ENCODE measurements at regions not wholly inside any gene's neighbourhood (a gene's known extent, or its start where the extent isn't known, plus 50 kb on each side); places are given as distances from the start of the nearest gene placed in this dataset.

DNA sequence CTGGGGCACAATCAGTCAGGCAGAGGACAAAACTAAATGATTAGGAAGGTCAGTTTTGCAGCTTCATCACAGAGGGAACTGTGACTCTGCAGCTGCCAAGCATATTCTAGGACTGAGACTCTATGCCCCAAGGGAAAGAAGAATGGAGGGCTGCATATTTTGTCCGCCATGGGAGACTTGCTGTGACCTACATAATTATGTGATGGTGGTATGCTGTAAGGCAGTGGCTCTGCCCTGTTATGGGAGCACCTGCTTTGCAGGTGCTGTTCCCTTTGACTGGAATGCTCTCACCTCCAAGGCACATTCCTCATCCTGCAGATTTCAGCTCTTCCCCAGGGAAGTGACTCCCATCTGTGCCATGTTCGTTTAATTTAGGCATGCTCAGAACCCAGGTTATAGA lies 261.9 kb upstream of the EPHA4 start:
- FAIRE-seq (no peak), DNase-seq (ENCODE audit: extremely low read depth in 1 of 4, low spot score in 3 of 4) (no peak), ATAC-seq (no peak)
- no peaks in the 10 kb centered on the region for H3K27me3 ChIP-seq (ENCODE audit: control insufficient read depth in 2 of 2, insufficient read depth in 2 of 2, low read length in 2 of 2)
- H2AFZ ChIP-seq (ENCODE audit: low read depth, low read length) = no peak overlapping the region
- 10% methylated on average over 2 of the region's 2 CpGs for WGBS (ENCODE audit: insufficient coverage, low coverage, missing lambda C conversion rate)
- H3K4me2 ChIP-seq (ENCODE audit: insufficient read depth, low read length) = no peak overlapping the region
- TF ChIP-seq, protein P1, sequence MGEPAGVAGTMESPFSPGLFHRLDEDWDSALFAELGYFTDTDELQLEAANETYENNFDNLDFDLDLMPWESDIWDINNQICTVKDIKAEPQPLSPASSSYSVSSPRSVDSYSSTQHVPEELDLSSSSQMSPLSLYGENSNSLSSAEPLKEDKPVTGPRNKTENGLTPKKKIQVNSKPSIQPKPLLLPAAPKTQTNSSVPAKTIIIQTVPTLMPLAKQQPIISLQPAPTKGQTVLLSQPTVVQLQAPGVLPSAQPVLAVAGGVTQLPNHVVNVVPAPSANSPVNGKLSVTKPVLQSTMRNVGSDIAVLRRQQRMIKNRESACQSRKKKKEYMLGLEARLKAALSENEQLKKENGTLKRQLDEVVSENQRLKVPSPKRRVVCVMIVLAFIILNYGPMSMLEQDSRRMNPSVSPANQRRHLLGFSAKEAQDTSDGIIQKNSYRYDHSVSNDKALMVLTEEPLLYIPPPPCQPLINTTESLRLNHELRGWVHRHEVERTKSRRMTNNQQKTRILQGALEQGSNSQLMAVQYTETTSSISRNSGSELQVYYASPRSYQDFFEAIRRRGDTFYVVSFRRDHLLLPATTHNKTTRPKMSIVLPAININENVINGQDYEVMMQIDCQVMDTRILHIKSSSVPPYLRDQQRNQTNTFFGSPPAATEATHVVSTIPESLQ (CRISPR knock-in tag; IDR thresholded peaks at IDR 0.05) = no peak
- TF ChIP-seq FOXA3 (CRISPR knock-in tag; conservative IDR thresholded peaks at IDR 0.05 in 1 of 2, IDR thresholded peaks at IDR 0.05 in 1 of 2) = no peak
- no peak for TF ChIP-seq GTF2E2 (tag; IDR thresholded peaks at IDR 0.05)
- no peak for TF ChIP-seq HEY1 (CRISPR knock-in tag; IDR thresholded peaks at IDR 0.05; ENCODE audit: borderline replicate concordance)
- no peak for TF ChIP-seq BRD4 (IDR thresholded peaks at IDR 0.05)
- TF ChIP-seq, protein P2, sequence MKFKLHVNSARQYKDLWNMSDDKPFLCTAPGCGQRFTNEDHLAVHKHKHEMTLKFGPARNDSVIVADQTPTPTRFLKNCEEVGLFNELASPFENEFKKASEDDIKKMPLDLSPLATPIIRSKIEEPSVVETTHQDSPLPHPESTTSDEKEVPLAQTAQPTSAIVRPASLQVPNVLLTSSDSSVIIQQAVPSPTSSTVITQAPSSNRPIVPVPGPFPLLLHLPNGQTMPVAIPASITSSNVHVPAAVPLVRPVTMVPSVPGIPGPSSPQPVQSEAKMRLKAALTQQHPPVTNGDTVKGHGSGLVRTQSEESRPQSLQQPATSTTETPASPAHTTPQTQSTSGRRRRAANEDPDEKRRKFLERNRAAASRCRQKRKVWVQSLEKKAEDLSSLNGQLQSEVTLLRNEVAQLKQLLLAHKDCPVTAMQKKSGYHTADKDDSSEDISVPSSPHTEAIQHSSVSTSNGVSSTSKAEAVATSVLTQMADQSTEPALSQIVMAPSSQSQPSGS (CRISPR knock-in tag; IDR thresholded peaks at IDR 0.05) = no peak
- TF ChIP-seq PRPF4 (IDR thresholded peaks at IDR 0.05; ENCODE audit: insufficient read depth, low read depth, low read length, poor library complexity, severe bottlenecking) = no peak
- no peak for TF ChIP-seq CC2D1A (IDR thresholded peaks at IDR 0.05)
- no peaks in the 10 kb centered on the region for H3K79me2 ChIP-seq (ENCODE audit: control insufficient read depth, insufficient read depth, low read length)
- intact Hi-C loops (cut with micrococcal nuclease) = no loop called here
- no peaks in the 10 kb centered on the region for H3K9me3 ChIP-seq (replicated peaks; ENCODE audit: control insufficient read depth, insufficient read depth, low read depth, low read length)
- H4K20me1 ChIP-seq (replicated peaks; ENCODE audit: control insufficient read depth, insufficient read depth, low read length) = no peaks in the 10 kb centered on the region
- H3K36me3 ChIP-seq (ENCODE audit: control insufficient read depth, insufficient read depth, low read length) = no peaks in the 10 kb centered on the region
- H3K9me1 ChIP-seq (ENCODE audit: control insufficient read depth, insufficient read depth, low read length) = no peaks in the 10 kb centered on the region
- H3K9ac ChIP-seq (ENCODE audit: insufficient read depth in 1 of 2, low read depth in 2 of 2, low read length in 2 of 2) = no peak overlapping the region
- ChIA-PET POLR2A (no interaction called here), CTCF (ENCODE audit: low intra/inter-chr PET ratio) (no interaction called here)
- in situ Hi-C loops (cut with MboI) = no loop called here
- no peak overlapping the region for H3K27ac ChIP-seq (ENCODE audit: extremely low read depth, low read depth, low read length)
- no peaks in the 10 kb centered on the region for H3K4me1 ChIP-seq (replicated peaks in 1 of 2; ENCODE audit: control insufficient read depth in 2 of 2, insufficient read depth in 2 of 2, low read length in 2 of 2)
- H3K4me3 ChIP-seq = no peak overlapping the region
- BruUV-seq (replicated peaks) = no TSS peak

Data from K562 (cell line).